Peyer's patch (tissue), 4 donors: ENCODE measurements at regions not wholly inside any gene's neighbourhood (a gene's known extent, or its start where the extent isn't known, plus 50 kb on each side); places are given as distances from the start of the nearest gene placed in this dataset.

ENCODE experiments used
- CTCF ChIP-seq, 6 experiments: fragments of 450-650 bp in 4 of 6; fragments of 200-600 bp in 2 of 6; sonication (generic) in 1 of 6; IDR thresholded peaks; one replicate each; pipeline ENCODE4 v1.5.1; 2017 to 2019; ENCODE audit warnings: antibody characterized with exemption in 6 of 6, mild to moderate bottlenecking in 3 of 6, moderate library complexity in 1 of 6
- POLR2A ChIP-seq, 2 donors: fragments of 450-650 bp; IDR thresholded peaks; one replicate each; pipeline ENCODE4 v1.5.1; 2017; ENCODE audit warnings: antibody characterized with exemption in 2 of 2, mild to moderate bottlenecking in 2 of 2, moderate library complexity in 2 of 2

- TF ChIP-seq POLR2A (IDR thresholded peaks at IDR 0.05) (no peak), CTCF (IDR thresholded peaks at IDR 0.05) (no peak)
Observed at GRCh38 chr13:33535061-33535460, 249.5 kb upstream of the STARD13 start.
